ENCODE measurements at regions not wholly inside any gene's neighbourhood (a gene's known extent, or its start where the extent isn't known, plus 50 kb on each side); places are given as distances from the start of the nearest gene placed in this dataset.

DNA sequence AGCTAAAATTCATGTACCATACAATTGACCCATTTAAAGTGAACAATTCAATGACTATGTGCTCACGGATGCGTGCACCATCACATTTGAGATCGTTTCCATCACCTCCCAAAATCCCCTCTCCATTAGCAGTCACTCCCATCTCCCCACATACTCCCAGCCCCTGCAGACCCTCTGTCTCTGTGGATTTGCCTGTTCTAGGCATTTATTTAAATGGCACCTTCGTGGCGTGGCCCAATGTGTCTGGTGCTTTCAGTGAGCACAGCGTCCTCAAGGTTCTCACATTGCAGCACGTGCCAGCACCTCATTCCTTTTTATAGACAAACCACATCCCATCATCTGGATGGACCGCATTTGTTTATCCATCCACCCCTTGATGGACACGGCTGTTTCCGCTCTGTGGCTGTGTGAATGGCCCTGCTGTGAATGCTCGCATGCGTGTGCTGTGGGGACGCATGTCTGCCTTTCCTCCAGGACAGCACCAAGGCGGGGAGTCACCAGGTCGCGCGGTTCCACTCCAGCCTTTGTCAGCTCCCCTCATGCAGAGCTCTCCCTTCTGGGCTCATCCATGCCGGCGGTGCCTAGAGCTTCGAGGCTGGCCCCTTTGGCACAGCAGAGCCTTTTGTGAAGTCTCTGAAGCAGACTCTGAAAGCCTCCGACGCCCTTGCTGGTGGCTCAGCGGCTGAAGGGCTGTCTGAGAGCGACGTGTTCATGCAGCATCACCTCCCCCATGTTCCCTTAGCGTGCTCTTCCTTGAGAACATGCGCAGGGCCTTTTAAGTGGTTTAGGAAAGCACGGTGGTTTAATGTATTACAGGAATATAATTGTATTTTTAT lies 184.4 kb downstream of the KIF26A start:
- TF ChIP-seq, protein P1, sequence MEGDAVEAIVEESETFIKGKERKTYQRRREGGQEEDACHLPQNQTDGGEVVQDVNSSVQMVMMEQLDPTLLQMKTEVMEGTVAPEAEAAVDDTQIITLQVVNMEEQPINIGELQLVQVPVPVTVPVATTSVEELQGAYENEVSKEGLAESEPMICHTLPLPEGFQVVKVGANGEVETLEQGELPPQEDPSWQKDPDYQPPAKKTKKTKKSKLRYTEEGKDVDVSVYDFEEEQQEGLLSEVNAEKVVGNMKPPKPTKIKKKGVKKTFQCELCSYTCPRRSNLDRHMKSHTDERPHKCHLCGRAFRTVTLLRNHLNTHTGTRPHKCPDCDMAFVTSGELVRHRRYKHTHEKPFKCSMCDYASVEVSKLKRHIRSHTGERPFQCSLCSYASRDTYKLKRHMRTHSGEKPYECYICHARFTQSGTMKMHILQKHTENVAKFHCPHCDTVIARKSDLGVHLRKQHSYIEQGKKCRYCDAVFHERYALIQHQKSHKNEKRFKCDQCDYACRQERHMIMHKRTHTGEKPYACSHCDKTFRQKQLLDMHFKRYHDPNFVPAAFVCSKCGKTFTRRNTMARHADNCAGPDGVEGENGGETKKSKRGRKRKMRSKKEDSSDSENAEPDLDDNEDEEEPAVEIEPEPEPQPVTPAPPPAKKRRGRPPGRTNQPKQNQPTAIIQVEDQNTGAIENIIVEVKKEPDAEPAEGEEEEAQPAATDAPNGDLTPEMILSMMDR (conservative IDR thresholded peaks at IDR 0.05; ENCODE audit: low read depth, low read length): no peak
- no peak for TF ChIP-seq EZH2 (IDR thresholded peaks at IDR 0.05; ENCODE audit: borderline replicate concordance, low read depth, low read length, poor library complexity, severe bottlenecking)
